ENCODE measurements at regions not wholly inside any gene's neighbourhood (a gene's known extent, or its start where the extent isn't known, plus 50 kb on each side); places are given as distances from the start of the nearest gene placed in this dataset.
"Not testable (repeated sequence)": the region's sequence is repeated elsewhere in the genome, so short reads cannot be mapped to it uniquely, and the experiment has no call there.

DNA sequence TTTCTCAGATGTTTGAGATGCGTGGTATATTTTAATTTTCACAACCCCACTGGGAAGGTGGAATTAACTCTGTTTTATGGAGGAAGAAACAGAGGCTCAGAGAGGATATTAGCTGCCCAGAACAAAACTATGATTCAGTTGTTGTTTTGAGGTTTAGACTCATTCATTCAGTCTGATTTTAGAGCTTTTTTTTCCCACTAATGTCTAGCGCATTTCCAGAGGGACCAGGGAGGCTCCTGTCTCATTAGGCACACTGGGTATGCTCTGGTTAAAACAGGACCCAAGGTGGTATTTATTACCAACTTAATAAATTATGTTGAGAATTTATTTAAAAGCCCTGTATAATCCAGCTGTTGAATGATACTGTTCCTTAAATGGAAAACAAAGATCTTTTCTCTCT is 272.0 kb upstream of the RGMA start:
- no peak for DNase-seq (ENCODE audit: low read depth)

DNA sequence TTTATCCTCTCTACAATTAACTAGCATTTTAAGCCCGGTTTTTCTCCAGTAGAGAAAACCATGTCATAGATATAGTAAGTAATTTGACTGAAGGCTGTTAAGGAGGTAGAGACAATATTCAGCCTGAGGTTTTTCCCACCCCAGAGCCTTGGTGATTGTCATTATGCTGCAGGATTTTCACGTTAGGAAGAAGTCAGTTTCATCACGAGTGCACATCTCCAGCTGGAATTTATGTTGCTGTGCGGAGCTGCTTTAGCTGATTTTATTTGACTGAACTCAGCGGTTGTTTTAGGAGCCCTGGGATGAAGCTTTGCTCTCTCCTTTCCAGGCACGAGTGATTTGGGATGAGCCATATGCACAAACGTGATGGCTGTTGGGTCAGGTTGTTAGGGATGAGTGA is 271.3 kb upstream of the RGMA start:
- no peak for DNase-seq (ENCODE audit: low read depth)

DNA sequence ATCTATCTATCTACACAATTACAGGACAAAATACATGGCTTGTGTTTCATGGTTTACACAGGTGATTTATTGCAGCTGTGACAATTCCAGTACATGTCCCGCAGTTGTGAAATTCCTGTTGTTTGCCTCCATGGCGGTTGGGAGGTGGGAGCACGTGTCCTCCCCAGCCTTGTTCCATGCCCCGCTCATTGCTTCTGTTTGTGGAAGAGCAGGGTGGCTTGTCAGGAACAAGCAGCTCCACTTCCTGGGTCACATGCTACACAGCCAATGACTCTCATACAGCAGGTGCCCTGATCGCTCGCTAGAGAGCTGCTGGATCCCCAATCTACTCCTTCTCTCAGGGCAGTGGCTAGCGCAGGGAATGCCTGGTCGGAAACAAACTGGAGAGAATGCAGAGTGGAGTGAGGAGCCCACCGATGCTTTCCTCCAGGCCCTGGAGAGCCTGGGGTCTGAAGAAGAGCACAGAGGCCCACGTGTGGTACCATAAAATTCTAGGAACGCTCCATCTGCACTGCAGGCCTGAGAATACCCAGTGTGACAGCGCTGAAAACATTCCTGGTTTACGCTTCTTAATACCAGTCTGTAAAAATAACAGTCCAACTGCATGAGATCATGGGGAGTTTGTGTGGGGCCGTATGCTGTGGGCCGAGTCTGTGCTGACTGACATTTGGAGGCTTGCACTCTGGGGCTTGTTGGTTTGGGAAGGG is 270.6 kb upstream of the RGMA start:
- DNase-seq (ENCODE audit: low read depth) = no peak

DNA sequence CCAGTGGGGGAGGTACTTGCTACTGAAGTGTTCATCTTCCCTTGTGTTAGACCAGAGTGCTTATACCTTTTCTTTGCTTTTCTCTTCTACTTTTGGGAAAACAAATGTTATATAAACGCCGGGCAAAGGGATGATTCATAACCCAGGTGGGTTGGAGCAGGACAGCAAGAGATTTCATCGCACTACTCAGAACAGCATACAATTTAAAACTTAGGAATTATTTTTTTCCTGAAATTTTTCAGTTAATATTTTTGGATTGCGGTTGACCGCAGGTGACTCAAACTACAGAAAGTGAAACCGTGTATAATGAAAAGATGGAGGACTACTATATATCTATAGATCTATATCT is 270.0 kb upstream of the RGMA start:
- no peak for DNase-seq (ENCODE audit: low read depth)

DNA sequence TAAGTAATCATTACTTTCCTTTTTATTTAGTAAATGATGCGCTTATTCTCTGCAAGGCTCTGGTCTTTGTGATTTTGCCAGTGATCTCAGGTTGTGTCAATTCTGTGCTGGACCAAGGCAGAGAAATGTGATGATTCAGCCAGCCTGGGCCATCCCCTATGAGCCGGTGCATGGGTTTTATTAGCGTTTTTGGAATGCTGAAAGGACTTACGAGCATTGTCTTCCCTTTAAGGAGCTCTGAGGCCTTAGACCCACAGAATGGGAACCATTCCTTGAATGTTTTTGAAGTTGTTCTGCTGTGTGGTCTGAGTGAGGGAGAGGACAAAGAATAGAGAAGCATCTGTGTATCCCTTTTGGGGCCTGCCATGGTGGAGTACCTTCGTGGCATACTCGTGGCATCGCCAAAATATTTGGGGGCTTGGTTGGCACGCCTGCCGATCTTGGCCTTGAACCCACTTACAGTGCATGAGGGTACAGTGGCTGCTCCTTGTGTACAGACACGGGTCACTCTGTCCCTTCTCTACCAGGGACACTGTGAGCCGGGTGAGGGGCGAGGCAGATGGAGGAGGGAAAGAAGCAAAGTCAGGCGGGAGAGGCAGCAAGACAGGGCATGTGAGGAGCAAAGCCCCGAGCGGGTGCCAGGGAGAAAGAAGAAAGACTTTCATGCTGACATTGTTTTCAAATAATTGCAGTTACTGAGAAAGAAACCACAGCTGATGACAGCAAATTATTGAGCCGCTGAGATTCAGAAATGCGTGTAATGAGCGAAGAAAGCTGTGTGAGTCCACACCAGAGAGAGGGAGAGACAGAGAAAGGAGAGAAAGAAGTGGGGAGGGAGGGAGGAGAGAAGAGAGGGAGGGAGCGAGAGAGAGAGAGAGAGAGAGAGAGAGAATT is 269.4 kb upstream of the RGMA start:
- no peak for DNase-seq (ENCODE audit: low read depth)

DNA sequence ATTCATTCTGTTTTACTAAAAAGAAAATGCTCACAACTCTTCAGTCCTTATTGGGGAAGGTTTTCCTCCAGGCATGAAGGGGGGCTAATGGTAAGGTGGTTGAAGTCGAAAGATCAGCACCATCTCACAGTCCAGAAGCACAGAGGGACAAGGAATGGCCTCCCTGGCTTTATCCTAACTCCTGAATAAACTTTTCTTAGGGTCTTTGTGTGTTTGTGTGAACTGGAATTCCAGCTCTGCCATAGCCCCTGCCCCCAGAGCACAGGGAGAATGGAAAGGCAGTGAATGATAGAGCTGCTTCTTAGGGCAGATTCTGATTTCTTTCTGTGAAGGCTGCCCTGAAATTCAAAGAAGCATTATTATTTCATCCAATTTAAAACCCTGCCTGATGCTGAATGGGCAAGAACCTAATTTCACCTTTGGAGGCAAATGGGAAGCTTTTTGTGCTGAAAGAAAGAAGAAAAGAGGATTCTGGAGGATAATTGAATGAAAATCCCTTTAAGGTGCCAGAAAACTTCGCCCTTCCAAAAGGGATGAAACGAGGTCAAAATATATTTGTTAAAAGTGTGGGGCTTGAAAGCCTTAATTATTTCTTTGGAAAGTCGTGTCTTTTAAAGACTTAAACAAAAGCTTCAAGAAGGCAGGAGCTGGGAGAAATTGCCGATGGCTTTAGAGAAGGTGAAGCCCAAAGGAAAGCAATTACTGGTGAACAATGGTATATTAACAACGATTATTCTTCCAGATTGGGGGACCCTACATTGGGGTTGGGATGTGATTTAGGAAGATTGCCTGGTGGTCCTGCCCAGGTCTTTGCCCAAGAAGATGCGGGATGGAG is 259.9 kb upstream of the RGMA start:
- no peak for DNase-seq (ENCODE audit: low read depth)

DNA sequence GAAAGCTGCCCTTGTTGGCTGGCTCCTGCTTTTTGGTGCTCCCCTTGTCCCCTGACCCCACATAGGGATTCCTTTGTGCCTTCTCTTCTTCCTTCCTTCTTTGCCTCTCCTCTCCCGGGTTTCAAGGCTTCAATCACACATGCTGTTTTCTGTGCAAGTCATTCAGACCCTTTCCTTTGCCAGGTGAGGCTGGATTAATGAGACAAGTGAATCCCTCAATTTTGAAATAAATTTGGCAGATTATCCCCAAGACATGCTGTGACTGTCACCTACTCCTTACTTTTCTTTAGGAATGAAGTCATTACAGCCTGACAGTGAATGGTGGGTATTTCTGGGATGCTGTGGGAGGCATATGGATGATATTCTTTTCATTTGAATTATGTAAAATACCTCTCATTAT is 259.0 kb upstream of the RGMA start:
- no peak for DNase-seq (ENCODE audit: low read depth)

DNA sequence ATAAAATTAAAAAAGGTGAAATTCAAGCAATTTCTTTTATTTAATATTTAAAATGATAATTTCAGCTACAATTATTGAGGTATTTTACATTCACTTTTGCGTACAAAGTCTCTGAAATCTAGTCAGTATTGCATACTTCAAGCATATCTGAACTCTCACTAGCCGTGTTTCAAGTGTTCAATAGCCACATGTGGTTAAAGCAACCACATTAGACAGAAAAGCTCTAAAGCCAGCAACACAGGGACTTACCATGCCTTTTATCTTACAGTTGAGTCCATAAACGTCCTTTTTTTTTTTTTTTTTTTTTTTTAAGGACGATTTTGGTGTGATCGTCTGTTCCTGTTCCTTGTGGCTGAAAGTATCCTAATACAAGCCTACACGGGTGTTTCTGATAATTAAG is 257.0 kb upstream of the RGMA start:
- no peak for DNase-seq (ENCODE audit: low read depth)

DNA sequence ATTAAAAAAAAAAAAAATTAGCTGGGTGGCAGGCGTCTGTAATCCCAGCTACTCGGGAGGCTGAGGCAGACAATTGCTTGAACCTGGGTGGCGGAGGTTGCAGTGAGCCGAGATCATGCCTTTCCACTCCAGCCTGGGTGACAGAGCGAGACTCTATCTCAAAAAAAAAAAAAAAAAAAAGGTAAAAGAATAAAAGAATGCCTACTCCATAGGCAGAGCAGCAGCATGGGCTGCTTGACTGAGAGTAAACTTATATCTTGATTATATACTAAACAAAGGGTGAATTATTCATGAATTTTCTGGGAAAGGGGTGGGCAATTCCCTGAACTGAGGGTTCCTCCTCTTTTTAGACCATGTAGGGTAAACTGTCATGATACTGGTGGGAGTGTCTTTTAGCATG is 254.4 kb upstream of the RGMA start:
- not testable (repeated sequence) for DNase-seq (ENCODE audit: low read depth)

DNA sequence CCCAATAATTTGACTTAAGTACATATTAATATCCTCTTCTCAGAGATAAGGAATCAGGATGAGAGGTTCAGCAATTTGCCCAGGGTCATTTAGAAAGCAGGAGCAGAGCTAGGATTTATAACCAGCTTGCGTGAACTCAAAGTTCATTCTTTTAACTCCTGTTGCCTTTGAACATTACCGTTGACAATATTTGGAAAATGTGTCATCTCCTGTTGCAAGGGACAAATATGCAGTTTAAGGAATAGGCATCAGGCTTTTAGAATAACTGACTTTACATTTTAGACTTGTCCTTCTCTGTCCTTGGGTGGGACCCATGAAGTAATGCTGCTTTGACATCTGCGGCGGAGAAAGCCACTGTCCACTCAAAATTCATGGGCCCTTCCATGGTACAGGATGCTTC is 252.2 kb upstream of the RGMA start:
- no peak for DNase-seq (ENCODE audit: low read depth)

DNA sequence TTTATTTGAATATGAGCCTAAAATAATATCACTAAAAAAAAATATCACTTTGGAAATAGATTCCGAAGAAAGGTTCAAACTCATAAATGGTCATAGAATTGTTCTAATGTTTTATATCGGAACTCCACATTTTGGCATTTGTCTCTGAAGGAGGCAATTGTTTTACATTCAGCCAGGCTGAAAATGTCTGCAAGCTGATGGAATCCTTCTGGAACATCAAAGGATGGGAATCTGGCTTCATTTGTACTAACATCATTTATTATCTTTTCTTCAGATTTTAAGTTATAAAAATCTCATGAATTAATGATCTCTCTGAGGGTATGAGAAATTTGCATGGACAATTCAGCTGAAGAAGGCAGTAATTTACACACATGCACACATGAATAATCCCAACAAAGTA is 251.4 kb upstream of the RGMA start:
- no peak for DNase-seq (ENCODE audit: low read depth)

DNA sequence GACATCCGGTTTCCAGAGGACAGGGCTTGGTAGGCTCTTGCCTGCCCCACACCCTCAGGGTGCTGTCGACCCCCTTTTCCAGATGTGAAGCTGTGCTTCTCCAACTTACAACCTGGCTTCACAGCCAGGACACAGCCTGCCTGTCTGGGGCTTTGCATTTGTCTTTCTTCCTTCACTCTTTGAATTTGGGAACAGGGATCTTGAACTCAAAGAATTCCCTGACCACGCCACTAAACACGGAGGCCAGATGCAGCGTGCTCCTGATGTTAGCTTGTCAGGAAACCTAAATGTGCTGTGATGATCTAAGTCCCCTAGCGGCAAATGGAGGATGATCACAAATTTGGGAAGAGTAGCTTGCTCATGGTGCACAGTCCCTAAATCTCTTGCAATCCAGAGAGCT is 244.8 kb upstream of the RGMA start:
- no peak for DNase-seq (ENCODE audit: low read depth)

DNA sequence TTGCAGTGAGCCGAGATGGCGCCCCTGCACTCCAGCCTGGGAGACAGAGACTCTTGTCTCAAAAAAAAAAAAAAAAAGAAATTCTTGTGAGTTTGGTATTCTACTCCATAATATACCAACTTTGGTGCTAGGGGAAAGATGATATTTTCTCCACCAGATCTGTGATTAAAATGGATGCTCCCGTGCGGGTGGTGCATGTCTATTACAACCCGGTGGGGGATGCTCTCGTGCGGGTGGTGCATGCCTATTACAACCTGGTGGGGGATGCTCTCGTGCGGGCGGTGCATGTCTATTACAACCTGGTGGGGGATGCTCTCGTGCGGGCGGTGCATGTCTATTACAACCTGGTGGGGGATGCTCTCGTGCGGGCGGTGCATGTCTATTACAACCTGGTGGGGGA is 244.1 kb upstream of the RGMA start:
- not testable (repeated sequence) for DNase-seq (ENCODE audit: low read depth)

DNA sequence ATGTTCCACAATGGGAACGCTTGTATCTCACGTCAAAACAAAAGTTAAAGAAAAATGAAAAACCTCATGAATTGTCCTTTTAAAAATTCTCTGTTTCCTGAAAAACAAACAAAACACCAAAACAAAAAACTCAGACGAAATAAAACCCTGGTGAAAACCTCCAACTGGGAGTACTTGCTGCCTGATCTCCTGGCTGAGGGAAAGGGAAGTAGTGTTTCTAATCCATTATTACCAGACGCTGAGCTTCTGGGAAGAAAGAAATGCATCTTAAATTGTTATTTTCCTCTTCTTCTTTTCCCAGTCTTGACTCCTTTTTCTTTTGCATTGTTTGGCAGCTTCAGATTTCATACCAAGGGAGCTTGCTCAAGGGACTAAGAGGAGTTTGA is 243.2 kb upstream of the RGMA start:
- no peak for DNase-seq (ENCODE audit: low read depth)

DNA sequence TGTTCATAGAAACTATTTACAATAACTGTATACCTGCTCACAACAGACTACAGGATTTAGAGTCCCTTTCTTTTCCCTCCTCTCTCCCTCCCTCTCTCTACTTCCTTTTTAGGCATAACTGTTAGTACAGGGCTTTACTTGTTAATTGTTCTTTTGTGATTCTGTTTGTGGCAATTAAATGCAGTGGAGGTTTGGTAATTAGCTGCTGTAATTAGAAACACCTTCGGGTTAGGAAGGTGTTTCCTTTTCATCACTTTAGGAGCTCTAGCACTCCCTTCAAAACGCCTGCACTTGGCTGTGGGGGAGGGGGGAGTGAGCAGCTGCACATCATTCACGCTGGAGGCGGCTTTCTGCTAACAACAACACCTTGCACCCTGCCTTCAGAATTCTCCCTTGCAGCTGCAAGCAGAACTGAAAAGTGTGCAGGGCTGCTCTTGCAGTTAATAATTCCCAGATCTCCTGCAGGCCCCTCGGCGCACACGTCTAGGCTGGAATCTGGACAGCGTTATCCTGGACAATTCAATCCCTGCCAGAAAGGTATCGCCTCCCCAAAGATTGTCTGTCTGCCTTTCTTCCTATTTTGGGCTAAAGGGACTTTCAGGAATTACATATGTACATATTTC is 242.6 kb upstream of the RGMA start:
- no peak for DNase-seq (ENCODE audit: low read depth)

DNA sequence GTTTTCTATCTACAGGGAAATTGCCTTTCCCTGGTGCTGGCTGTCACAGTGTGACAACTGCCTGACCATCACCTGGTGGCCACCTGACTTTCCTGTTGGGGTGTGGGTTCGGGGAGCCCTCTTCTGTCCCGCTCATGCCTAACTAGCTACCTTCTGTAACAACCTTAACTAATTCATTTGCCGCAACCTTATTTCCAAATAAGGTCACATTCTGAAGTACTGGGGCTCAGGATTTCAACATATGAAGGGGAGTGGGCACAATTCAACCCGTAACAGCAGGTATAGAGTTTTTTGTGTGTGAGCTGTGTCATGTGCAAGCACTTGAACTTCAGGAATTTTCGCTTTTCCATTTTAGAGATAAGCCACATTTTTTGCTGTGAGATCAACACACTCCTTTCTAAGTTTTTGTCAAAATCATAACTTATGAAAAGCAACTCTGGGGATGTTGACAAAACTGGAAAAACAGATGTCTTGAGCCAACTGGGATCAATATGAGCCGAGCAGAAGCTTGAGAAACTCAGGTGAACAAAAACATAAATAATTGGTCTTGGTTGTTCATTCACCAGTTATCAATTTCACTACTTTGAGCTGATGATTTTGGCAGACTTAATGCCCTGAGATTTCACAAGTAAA is 242.0 kb upstream of the RGMA start:
- no peak for DNase-seq (ENCODE audit: low read depth)

DNA sequence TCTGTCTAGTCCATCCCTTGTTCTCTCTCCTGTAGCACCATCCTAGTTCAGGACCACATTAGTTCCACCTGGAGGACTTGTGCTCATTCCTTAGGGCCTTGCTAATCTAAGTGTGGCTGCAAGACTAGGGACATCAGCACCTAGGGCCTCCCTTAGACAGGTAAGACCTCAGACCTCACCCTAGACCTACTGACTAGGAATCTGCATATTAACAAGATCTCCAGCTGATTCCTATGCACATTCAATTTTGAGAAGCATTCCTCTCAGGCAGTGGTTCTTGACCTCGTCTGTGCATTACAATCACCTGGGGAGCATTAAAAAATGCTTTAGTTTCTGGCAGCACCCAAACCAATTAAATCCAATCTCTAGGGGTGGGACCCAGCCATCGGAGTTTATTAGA is 238.4 kb upstream of the RGMA start:
- DNase-seq (ENCODE audit: low read depth) = no peak

DNA sequence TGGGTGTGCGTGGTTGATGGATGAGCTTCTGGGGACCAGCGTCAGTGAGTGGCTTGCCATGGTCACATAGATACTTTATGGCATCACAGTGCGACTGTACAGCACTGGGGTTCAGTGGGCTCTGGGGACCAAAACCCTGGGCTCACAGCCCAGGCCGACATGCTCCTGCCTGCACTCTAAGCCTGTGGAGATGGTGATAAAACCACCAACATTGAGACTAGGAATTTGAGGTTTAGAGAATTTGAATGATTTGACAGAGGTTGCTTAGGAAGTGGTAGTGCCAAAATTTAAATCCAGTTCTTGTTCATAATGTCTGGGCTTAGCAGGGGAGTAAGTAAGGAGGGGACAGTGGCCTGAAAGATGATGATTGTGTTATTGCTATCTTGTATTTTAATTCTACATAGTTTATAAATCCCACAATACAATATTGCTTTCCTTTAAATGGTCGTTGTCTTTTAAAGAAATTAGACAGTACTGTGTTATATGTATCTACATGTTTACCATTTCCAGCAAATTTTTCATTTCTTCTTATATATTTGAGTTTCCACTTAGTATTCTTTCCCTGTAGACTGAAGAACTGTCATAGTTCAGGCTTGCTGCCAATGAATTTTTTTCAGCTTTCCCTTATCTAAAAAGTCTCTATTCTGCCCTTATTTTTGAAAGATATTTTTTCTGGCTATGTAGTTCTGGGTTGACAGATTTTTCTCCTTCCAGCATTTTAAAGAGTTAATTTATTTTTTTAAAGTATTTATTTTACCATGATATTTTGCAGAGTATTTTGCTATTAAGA is 235.4 kb upstream of the RGMA start:
- DNase-seq (ENCODE audit: low read depth) = no peak

DNA sequence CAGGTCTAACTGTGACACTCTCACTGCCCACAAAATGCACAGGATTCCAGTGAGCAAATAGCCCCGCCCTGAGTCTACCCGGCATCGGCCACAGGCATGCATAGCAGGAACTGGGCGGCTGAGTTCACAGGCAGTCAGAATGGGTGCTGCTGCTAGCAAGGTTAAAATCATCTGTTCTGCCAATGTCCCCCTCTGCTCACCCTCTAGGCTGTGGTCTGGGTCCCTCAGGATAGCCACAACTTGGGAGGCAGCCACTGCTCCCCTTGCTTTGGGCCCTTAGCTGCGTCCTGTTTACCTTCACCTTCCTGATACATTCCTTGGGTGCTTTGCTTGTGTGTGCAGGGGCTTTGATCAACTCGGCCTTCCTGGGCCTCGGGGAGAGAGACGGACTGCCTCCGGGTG is 232.9 kb upstream of the RGMA start:
- DNase-seq (ENCODE audit: low read depth) = no peak

DNA sequence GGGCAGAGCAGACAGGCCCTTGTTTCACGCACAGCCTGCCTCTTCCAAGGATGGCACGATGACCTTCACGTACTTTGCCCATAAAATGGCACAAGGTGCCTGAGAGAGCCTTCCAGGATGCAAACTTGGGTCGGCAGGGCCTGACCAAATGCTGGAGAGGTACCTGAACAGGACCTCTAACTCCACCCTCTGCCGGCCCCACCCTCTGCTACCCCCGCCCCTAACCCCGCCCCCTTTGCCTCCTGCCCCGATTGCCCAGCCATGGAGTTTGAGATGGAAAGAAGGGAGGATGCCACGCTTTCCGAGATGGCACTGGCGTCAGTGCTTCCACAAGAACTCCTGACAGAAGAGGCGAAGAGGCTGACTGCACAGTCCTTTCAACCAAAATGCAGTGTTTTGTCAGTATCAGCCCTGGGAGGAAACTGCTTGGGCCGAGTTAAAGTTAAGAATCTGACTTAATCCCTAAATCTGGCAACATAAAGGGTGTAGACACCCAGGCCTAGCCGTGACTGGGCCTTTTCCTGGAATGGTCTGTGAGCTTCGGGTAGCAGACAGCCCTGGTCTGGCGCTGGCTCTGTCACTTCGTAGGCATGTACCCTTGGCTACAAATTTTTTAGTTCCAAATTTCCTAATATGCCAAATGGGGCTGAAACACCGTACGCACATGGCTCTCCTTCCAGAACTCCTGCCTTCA is 230.3 kb upstream of the RGMA start:
- no peak for DNase-seq (ENCODE audit: low read depth)

DNA sequence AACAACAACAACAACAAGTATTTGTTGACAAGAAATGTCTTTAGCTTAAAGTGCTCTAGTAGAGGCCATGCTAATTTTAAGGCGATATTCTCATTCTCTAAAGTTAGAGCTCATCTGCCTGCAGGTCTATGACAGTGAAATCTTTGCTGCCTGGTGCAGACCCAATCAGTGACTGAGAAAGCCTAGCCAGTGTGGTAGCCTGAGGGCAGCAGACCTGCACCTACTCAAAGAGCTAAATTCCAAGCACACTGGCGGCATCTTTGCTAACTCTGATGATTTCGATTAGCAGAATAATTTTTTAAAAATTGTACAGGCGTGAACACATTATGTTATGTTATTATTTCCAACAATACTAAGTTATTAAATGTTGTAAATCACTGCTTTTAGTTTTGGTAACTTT is 228.8 kb upstream of the RGMA start:
- no peak for DNase-seq (ENCODE audit: low read depth)
